Lower leg skin (tissue), 4 donors: ENCODE measurements at regions not wholly inside any gene's neighbourhood (a gene's known extent, or its start where the extent isn't known, plus 50 kb on each side); places are given as distances from the start of the nearest gene placed in this dataset.

Experiments
- DNase-seq, 2 donors: peaks; one replicate each; pipeline ENCODE4 v3.0.0-alpha.2; 2019; ENCODE audit warnings: low spot score in 2 of 2
- H3K4me3 ChIP-seq: fragments of 200-600 bp; sonication (generic); 2 replicates; pipeline ENCODE4 v1.5.1; 2017; ENCODE audit warnings: mild to moderate bottlenecking, low read depth; ENCODE audit not compliant: poor library complexity, severe bottlenecking
- POLR2A ChIP-seq, 2 donors: fragments of 450-650 bp; IDR thresholded peaks; one replicate each; pipeline ENCODE4 v1.6.1; 2016 to 2017; ENCODE audit warnings: antibody characterized with exemption in 2 of 2, mild to moderate bottlenecking in 1 of 2, moderate library complexity in 1 of 2
- WGBS, 2 donors: methylation state at CpG; one replicate each; pipeline ENCODE4 v1.1.5; 2018; 5-methylcytosine and 5-hydroxymethylcytosine counted together
- intact Hi-C: fragments of 100-400 bp; cut with DNase I; formaldehyde crosslinking; loops from one replicate; pipeline ENCODE4 v1.15.0; 2023; ENCODE audit warnings: low total_unique reads
- TF ChIP-seq, protein P1 (sequence below), 3 donors: fragments of 450-650 bp; IDR thresholded peaks; one replicate each; pipeline ENCODE4 v1.5.1; 2016; ENCODE audit warnings: antibody characterized with exemption in 3 of 3, mild to moderate bottlenecking in 3 of 3, moderate library complexity in 2 of 3

DNA sequence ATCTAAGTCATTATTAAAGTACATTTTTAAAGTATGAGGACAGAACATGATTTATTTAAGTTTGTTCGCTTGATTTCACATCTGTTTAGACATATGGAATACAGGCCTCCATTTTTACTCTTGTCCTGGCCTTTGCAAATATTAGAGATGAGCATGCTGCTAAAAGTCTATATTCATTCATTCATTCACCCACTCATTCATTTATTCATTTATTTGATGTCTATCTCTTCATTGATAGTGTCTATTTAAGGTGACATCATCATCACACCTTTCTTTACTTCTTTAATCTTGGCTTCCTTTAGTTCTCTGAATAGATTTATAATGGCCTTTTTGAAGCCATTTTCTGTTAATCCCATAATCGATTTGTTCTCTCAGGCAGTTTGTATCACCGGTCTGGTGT, 68.0 kb downstream of the THNSL1 start:
- 94 to 95% methylated on average over 3 of the region's 3 CpGs for WGBS, 2 donors
- no peak for DNase-seq
- H3K4me3 ChIP-seq = no peak overlapping the region
- TF ChIP-seq, protein P1, sequence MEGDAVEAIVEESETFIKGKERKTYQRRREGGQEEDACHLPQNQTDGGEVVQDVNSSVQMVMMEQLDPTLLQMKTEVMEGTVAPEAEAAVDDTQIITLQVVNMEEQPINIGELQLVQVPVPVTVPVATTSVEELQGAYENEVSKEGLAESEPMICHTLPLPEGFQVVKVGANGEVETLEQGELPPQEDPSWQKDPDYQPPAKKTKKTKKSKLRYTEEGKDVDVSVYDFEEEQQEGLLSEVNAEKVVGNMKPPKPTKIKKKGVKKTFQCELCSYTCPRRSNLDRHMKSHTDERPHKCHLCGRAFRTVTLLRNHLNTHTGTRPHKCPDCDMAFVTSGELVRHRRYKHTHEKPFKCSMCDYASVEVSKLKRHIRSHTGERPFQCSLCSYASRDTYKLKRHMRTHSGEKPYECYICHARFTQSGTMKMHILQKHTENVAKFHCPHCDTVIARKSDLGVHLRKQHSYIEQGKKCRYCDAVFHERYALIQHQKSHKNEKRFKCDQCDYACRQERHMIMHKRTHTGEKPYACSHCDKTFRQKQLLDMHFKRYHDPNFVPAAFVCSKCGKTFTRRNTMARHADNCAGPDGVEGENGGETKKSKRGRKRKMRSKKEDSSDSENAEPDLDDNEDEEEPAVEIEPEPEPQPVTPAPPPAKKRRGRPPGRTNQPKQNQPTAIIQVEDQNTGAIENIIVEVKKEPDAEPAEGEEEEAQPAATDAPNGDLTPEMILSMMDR (IDR thresholded peaks at IDR 0.05) = no peak
- no peak for TF ChIP-seq POLR2A (IDR thresholded peaks at IDR 0.05)
- intact Hi-C loops = loop anchor here (10.0 kb wide), 1 partner anchor 440 kb away; no protein-coding TSS in a partner anchor

DNA sequence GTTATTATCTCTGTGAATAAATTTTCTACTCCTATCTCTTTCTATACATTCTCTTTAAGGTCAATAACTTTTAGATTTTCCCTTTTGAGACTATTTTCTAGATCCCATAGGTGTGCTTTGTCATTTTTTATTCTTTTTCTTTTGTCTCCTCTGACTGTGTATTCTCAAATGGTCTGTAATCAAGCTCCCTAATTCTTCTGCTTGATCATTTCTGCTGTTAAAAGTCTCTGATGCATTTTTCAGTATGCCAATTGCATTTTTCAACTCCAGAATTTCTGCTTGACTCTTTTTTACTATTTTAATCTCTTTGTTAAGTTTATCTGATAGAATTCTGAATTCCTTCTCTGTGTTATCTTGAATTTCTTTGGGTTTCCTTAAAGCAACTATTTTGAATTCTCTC, 78.2 kb downstream of the THNSL1 start:
- TF ChIP-seq, protein P1 (IDR thresholded peaks at IDR 0.05) = no peak
- TF ChIP-seq POLR2A (IDR thresholded peaks at IDR 0.05) = no peak
- H3K4me3 ChIP-seq = no peak overlapping the region
- intact Hi-C loops = no loop called here
- no peak for DNase-seq

- H3K4me3 ChIP-seq = no peak overlapping the region
- WGBS, 2 donors = 91 to 92% methylated on average over 7 of the region's 7 CpGs
- DNase-seq = no peak
- TF ChIP-seq POLR2A (IDR thresholded peaks at IDR 0.05) = no peak
- TF ChIP-seq, protein P1 (IDR thresholded peaks at IDR 0.05) = no peak
- intact Hi-C loops = no loop called here
These were observed 77.0 kb upstream of the GPR158 start for GRCh38 chr10:25097669-25098411.

DNA sequence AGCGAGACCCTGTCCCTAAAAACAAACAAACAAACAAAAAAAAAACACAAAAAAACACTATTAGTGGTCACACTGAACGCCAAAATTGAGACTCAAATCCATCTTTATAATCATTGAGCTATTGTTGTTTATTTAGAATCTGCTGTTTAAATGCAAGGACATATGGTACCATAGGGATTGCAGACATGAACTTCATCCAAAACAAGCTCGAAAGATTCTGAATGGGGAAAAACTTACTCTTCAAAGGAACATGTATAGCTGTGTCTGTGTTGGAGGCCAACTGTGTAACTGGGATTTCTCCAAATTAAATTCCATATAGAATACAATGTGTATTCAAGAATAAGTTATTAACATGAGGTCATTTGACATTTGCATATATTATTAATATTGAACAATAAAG, 74.7 kb upstream of the GPR158 start:
- H3K4me3 ChIP-seq = no peak overlapping the region
- DNase-seq = no peak
- intact Hi-C loops = no loop called here
- WGBS, 2 donors = 74 to 79% methylated on average over 3 of the region's 3 CpGs
- no peak for TF ChIP-seq POLR2A (IDR thresholded peaks at IDR 0.05)
- TF ChIP-seq, protein P1 (IDR thresholded peaks at IDR 0.05) = no peak

DNA sequence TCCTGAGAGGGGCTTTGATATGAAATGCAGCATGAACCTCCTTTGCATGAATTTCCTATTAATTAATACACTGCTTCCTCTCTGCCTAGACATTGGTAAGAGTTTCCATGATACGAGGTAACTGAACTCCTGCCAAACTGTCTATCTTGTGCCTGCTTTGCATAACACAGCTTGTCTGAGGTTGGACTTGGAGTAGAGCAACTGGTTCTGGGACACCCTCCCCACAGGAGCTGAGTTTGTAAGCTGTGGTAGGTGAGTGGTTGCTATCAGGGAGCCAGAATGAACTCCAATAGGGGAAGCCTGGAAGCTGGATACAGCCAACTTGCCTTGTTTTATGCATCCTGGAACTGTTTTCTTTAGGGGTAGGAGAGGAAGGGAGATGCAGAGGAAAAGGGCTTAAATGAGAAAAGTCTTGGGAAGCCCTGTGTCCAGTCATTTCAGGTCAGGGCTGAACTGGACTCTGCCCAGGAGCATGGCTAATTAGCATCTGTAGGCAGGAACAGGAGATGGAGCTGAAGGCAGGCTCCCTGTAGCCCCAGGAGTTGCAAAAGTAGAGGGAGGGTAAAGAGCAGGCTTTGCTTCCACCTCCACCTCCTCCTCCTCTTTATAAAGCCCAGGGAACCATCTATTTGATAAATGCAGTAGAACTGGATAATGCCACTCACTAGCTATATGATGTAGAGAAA, 73.2 kb upstream of the GPR158 start:
- H3K4me3 ChIP-seq = no peak overlapping the region
- no peak for DNase-seq
- TF ChIP-seq, protein P1 (IDR thresholded peaks at IDR 0.05) = no peak
- no peak for TF ChIP-seq POLR2A (IDR thresholded peaks at IDR 0.05)
- intact Hi-C loops = no loop called here
- WGBS, 2 donors = 18 to 27% methylated on average over 1 of the region's 1 CpG
